ENCODE measurements at regions not wholly inside any gene's neighbourhood (a gene's known extent, or its start where the extent isn't known, plus 50 kb on each side); places are given as distances from the start of the nearest gene placed in this dataset.

GRCh38 chr6:113464536-113464935 lies 392.6 kb upstream of the MARCKS start:
- DNase-seq (ENCODE audit: extremely low spot score), result no peak
- peaks cover 0 to 20% (median 2%) of the 10 kb centered on the region in 4 donors for H3K4me1 ChIP-seq
- intact Hi-C loops (cut with DNase I), result no loop called here
- 88% methylated on average over 3 of the region's 3 CpGs for WGBS
- no peak overlapping the region for H3K4me3 ChIP-seq
- TF ChIP-seq POLR2A (IDR thresholded peaks at IDR 0.05; ENCODE audit: low read depth) (no peak), EP300 (IDR thresholded peaks at IDR 0.05) (no peak), POLR2AphosphoS5 (IDR thresholded peaks at IDR 0.05) (no peak), CTCF (IDR thresholded peaks at IDR 0.05) (no peak)
- H3K27me3 ChIP-seq, result no peaks in the 10 kb centered on the region
- H3K36me3 ChIP-seq, result no peaks in the 10 kb centered on the region
- no peaks in the 10 kb centered on the region for H3K9me3 ChIP-seq
- no peak overlapping the region for H3K27ac ChIP-seq (replicated peaks in 1 of 4)

GRCh38 chr6:113464960-113465359 lies 392.2 kb upstream of the MARCKS start:
- DNase-seq (ENCODE audit: extremely low spot score), result no peak
- Histone ChIP-seq H3K4me1 (peaks cover 0 to 20% (median 2%) of the 10 kb centered on the region in 4 donors), H3K27ac (replicated peaks in 1 of 4) (no peak overlapping the region), H3K9me3 (no peaks in the 10 kb centered on the region), H3K36me3 (no peaks in the 10 kb centered on the region), H3K4me3 (no peak overlapping the region), H3K27me3 (no peaks in the 10 kb centered on the region)
- WGBS, result 67% methylated on average over 3 of the region's 3 CpGs
- TF ChIP-seq CTCF (IDR thresholded peaks at IDR 0.05), result no peak
- TF ChIP-seq POLR2AphosphoS5 (IDR thresholded peaks at IDR 0.05), result no peak
- TF ChIP-seq POLR2A (IDR thresholded peaks at IDR 0.05; ENCODE audit: low read depth), result no peak
- TF ChIP-seq EP300 (IDR thresholded peaks at IDR 0.05), result no peak
- intact Hi-C loops (cut with DNase I), result no loop called here

GRCh38 chr6:113466526-113466925 lies 390.6 kb upstream of the MARCKS start:
- TF ChIP-seq POLR2A (IDR thresholded peaks at IDR 0.05; ENCODE audit: low read depth), result no peak
- no peak for TF ChIP-seq POLR2AphosphoS5 (IDR thresholded peaks at IDR 0.05)
- no peak for TF ChIP-seq EP300 (IDR thresholded peaks at IDR 0.05)
- no peak for TF ChIP-seq CTCF (IDR thresholded peaks at IDR 0.05)
- intact Hi-C loops (cut with DNase I), result no loop called here
- no peak for DNase-seq (ENCODE audit: extremely low spot score)
- WGBS, result 93% methylated on average over 4 of the region's 4 CpGs
- H3K9me3 ChIP-seq, result no peaks in the 10 kb centered on the region
- H3K27ac ChIP-seq (replicated peaks in 1 of 4), result no peak overlapping the region
- H3K27me3 ChIP-seq, result no peaks in the 10 kb centered on the region
- H3K4me3 ChIP-seq, result no peak overlapping the region
- H3K4me1 ChIP-seq, result peaks cover 0 to 13% (median 2%) of the 10 kb centered on the region in 4 donors
- no peaks in the 10 kb centered on the region for H3K36me3 ChIP-seq

- Histone ChIP-seq H3K27ac (replicated peaks in 1 of 4) (no peak overlapping the region), H3K4me1 (peaks cover 0 to 9% (median 7%) of the 10 kb centered on the region in 4 donors), H3K4me3 (no peak overlapping the region), H3K9me3 (no peaks in the 10 kb centered on the region), H3K27me3 (no peaks in the 10 kb centered on the region), H3K36me3 (no peaks in the 10 kb centered on the region)
- no peak for DNase-seq (ENCODE audit: extremely low spot score)
- WGBS, result 88% methylated on average over 1 of the region's 1 CpG
- intact Hi-C loops (cut with DNase I), result no loop called here
- no peak for TF ChIP-seq POLR2AphosphoS5 (IDR thresholded peaks at IDR 0.05)
- no peak for TF ChIP-seq EP300 (IDR thresholded peaks at IDR 0.05)
- TF ChIP-seq POLR2A (IDR thresholded peaks at IDR 0.05; ENCODE audit: low read depth), result no peak
- no peak for TF ChIP-seq CTCF (IDR thresholded peaks at IDR 0.05)
Observed at GRCh38 chr6:113475392-113475791, 381.8 kb upstream of the MARCKS start.
